H1 (cell line): ENCODE measurements at regions not wholly inside any gene's neighbourhood (a gene's known extent, or its start where the extent isn't known, plus 50 kb on each side); places are given as distances from the start of the nearest gene placed in this dataset.

ENCODE experiments used
- CTCF ChIA-PET: fragments of 300-600 bp; sonication (Branson Sonifier 250); formaldehyde crosslinking; loops from one replicate; lab custom pipeline; 2021; ENCODE audit not compliant: partially characterized antibody; lab: Charles Lee
- POLR2A ChIA-PET: fragments of 300-600 bp; sonication (Branson Sonifier 250); formaldehyde crosslinking; loops from one replicate; lab custom pipeline; 2021; ENCODE audit warnings: inconsistent platforms; ENCODE audit not compliant: partially characterized antibody; lab: Charles Lee
- DNase-seq, 2 experiments: peaks; one replicate each; pipeline versions ENCODE4 v3.0.0 to v3.0.0-alpha.2; 2010 to 2022; ENCODE audit warnings: low spot score in 2 of 2, low read depth in 1 of 2, mixed read lengths in 1 of 2
- FAIRE-seq: peaks from 2 replicates; lab custom pipeline; 2011; peaks lifted over from hg19 to GRCh38; lab: Jason Lieb, UNC
- H2AFZ ChIP-seq: 2 replicates; pipeline ENCODE4 v1.8.1; 2012; ENCODE audit warnings: low read length, inconsistent platforms
- H2AK5ac ChIP-seq: 2 replicates; pipeline ENCODE4 v1.6.1; 2013; ENCODE audit warnings: low read depth, low read length
- H2BK120ac ChIP-seq: replicated peaks from 2 replicates; pipeline ENCODE3; 2013; ENCODE audit warnings: low read depth, low read length, inconsistent platforms
- H2BK12ac ChIP-seq: 2 replicates; pipeline ENCODE4 v1.6.1; 2013; ENCODE audit warnings: low read depth, low read length
- H2BK15ac ChIP-seq: 2 replicates; pipeline ENCODE4 v1.6.1; 2013; ENCODE audit warnings: low read length
- H2BK20ac ChIP-seq: 2 replicates; pipeline ENCODE4 v1.6.1; 2013; ENCODE audit warnings: low read length
- H2BK5ac ChIP-seq: 2 replicates; pipeline ENCODE4 v1.6.1; 2013; ENCODE audit warnings: low read depth, low read length
- H3K14ac ChIP-seq: 2 replicates; pipeline ENCODE4 v1.6.1; 2013; ENCODE audit warnings: inconsistent platforms; ENCODE audit not compliant: insufficient read length
- H3K18ac ChIP-seq: 2 replicates; pipeline ENCODE4 v1.6.1; 2013; ENCODE audit warnings: low read length; ENCODE audit errors: extremely low read depth
- H3K23ac ChIP-seq: 2 replicates; pipeline ENCODE4 v1.6.1; 2013; ENCODE audit warnings: inconsistent platforms; ENCODE audit not compliant: insufficient read length
- H3K23me2 ChIP-seq: 2 replicates; pipeline ENCODE4 v1.6.1; 2013; ENCODE audit warnings: low read depth, low read length
- H3K27ac ChIP-seq: 2 replicates; pipeline ENCODE4 v1.6.1; 2011; ENCODE audit warnings: low read depth, low read length, inconsistent platforms
- H3K27me3 ChIP-seq, 4 experiments: replicated peaks in 1 of 4; 1 replicate in 1 of 4; 2 replicates in 3 of 4; pipeline versions ENCODE4 v1.6.1 to v1.8.1; 2011 to 2013; ENCODE audit warnings: low read length in 3 of 4, mild to moderate bottlenecking in 3 of 4, inconsistent platforms in 2 of 4, mixed read lengths in 2 of 4, moderate library complexity in 1 of 4; ENCODE audit not compliant: control insufficient read depth in 3 of 4, insufficient read depth in 3 of 4; ENCODE audit errors: extremely low read depth in 1 of 4
- H3K36me3 ChIP-seq, 4 experiments: 2 replicates each; pipeline versions ENCODE4 v1.6.1 to v1.8.1; 2011 to 2013; ENCODE audit warnings: mild to moderate bottlenecking in 4 of 4, low read length in 3 of 4, moderate library complexity in 2 of 4, control low read depth in 1 of 4, inconsistent platforms in 1 of 4; ENCODE audit not compliant: insufficient read depth in 4 of 4, control insufficient read depth in 2 of 4
- H3K4ac ChIP-seq: replicated peaks from 2 replicates; pipeline ENCODE3; 2013; ENCODE audit warnings: low read length, low read depth, mixed read lengths, inconsistent platforms; ENCODE audit not compliant: insufficient read length
- H3K4me1 ChIP-seq, 4 experiments: replicated peaks in 1 of 4; 1 replicate in 1 of 4; 2 replicates in 3 of 4; pipeline versions ENCODE4 v1.6.1 to v1.8.1; 2011 to 2013; ENCODE audit warnings: low read length in 3 of 4, inconsistent platforms in 2 of 4, mixed read lengths in 1 of 4; ENCODE audit not compliant: insufficient read depth in 4 of 4, control insufficient read depth in 3 of 4
- H3K4me2 ChIP-seq, 2 experiments: 2 replicates each; pipeline versions ENCODE4 v1.6.1 to v1.8.1; 2011 to 2013; ENCODE audit warnings: low read depth in 2 of 2, low read length in 2 of 2, control low read depth in 1 of 2, inconsistent platforms in 1 of 2, mild to moderate bottlenecking in 1 of 2; ENCODE audit not compliant: insufficient read depth in 1 of 2
- H3K4me3 ChIP-seq, 4 experiments: fragments of 200-600, 300-600 bp in 1 of 4; sonication (generic), shearing (Covaris generic), sonication (Bioruptor Twin) in 1 of 4; 2 replicates each; pipeline versions ENCODE4 v1.5.1 to v1.8.1; 2011 to 2016; ENCODE audit warnings: low read length in 4 of 4, low read depth in 3 of 4, control low read depth in 2 of 4, inconsistent platforms in 2 of 4, mild to moderate bottlenecking in 2 of 4, mixed read lengths in 1 of 4, moderate library complexity in 1 of 4; ENCODE audit not compliant: insufficient read depth in 2 of 4; ENCODE audit errors: extremely low read depth in 1 of 4
- H3K56ac ChIP-seq: replicated peaks from 2 replicates; pipeline ENCODE3; 2013; ENCODE audit warnings: low read depth, mild to moderate bottlenecking, mixed read lengths, low read length, inconsistent platforms; ENCODE audit not compliant: insufficient read length
- H3K79me1 ChIP-seq: 2 replicates; pipeline ENCODE4 v1.6.1; 2013; ENCODE audit warnings: low read depth, low read length, control low read depth
- H3K79me2 ChIP-seq, 2 experiments: 2 replicates each; pipeline versions ENCODE4 v1.6.1 to v1.8.1; 2012 to 2013; ENCODE audit warnings: low read length in 2 of 2, mild to moderate bottlenecking in 2 of 2, inconsistent platforms in 1 of 2; ENCODE audit not compliant: insufficient read depth in 2 of 2, control insufficient read depth in 1 of 2
- H3K9ac ChIP-seq, 4 experiments: replicated peaks in 1 of 4; 1 replicate in 1 of 4; 2 replicates in 3 of 4; pipeline versions ENCODE4 v1.6.1 to v1.8.1; 2011 to 2013; ENCODE audit warnings: low read depth in 3 of 4, low read length in 3 of 4, control low read depth in 2 of 4, mild to moderate bottlenecking in 2 of 4, moderate library complexity in 2 of 4, inconsistent platforms in 1 of 4; ENCODE audit errors: extremely low read depth in 1 of 4
- H3K9me3 ChIP-seq, 2 experiments: 2 replicates each; pipeline versions ENCODE4 v1.6.1 to v1.8.1; 2012 to 2013; ENCODE audit warnings: mild to moderate bottlenecking in 2 of 2, moderate library complexity in 2 of 2, control low read depth in 1 of 2, inconsistent platforms in 1 of 2, low read depth in 1 of 2, low read length in 1 of 2, mixed read lengths in 1 of 2; ENCODE audit not compliant: insufficient read depth in 2 of 2
- H4K20me1 ChIP-seq, 2 experiments: replicated peaks in 1 of 2; 2 replicates each; pipeline versions ENCODE3 to v1.8.1; 2011 to 2013; ENCODE audit warnings: inconsistent platforms in 2 of 2, low read length in 2 of 2, mild to moderate bottlenecking in 1 of 2; ENCODE audit not compliant: insufficient read depth in 2 of 2, control insufficient read depth in 1 of 2
- H4K5ac ChIP-seq: 2 replicates; pipeline ENCODE4 v1.6.1; 2013; ENCODE audit warnings: low read length, low read depth, mixed read lengths, inconsistent platforms; ENCODE audit not compliant: insufficient read length
- H4K8ac ChIP-seq: 2 replicates; pipeline ENCODE4 v1.8.0; 2013; ENCODE audit warnings: mild to moderate bottlenecking, moderate library complexity, low read length, inconsistent platforms; ENCODE audit not compliant: insufficient read depth; ENCODE audit errors: extremely low read depth
- H4K91ac ChIP-seq: replicated peaks from 2 replicates; pipeline ENCODE3; 2013; ENCODE audit warnings: low read length, mixed read lengths, inconsistent platforms; ENCODE audit not compliant: insufficient read length
- BACH1 ChIP-seq: IDR thresholded peaks from 2 replicates; pipeline ENCODE4 v1.6.1; 2012; ENCODE audit warnings: low read length, improper control_type of control experiment
- BCL11A ChIP-seq, 2 experiments: IDR thresholded peaks; one replicate each; pipeline ENCODE4 v1.6.1; 2011; ENCODE audit warnings: low read depth in 2 of 2, low read length in 2 of 2, mild to moderate bottlenecking in 2 of 2
- BRCA1 ChIP-seq: IDR thresholded peaks from 2 replicates; pipeline ENCODE4 v1.6.1; 2012; ENCODE audit warnings: low read depth, low read length, improper control_type of control experiment
- CBX5 ChIP-seq: fragments of 300-800, 300-1000 bp; sonication (generic); IDR thresholded peaks from 2 replicates; pipeline ENCODE4 v1.7.1; 2016; ENCODE audit warnings: antibody characterized with exemption, low read length, low read depth
- CEBPB ChIP-seq: IDR thresholded peaks from 2 replicates; pipeline ENCODE4 v1.6.1; 2012; ENCODE audit warnings: low read depth, low read length
- EGR1 ChIP-seq: IDR thresholded peaks from 2 replicates; pipeline ENCODE4 v1.6.1; 2011; ENCODE audit warnings: low read depth, low read length, borderline replicate concordance
- EZH2 ChIP-seq: fragments of 200-600 bp; sonication (generic); IDR thresholded peaks from 2 replicates; pipeline ENCODE4 v1.7.1; 2012; ENCODE audit warnings: low read depth, mild to moderate bottlenecking, moderate library complexity, low read length, inconsistent platforms; ENCODE audit not compliant: severe bottlenecking
- FOSL1 ChIP-seq: IDR thresholded peaks from 2 replicates; pipeline ENCODE4 v1.6.1; 2011; ENCODE audit warnings: mild to moderate bottlenecking, low read depth, low read length, moderate library complexity; ENCODE audit not compliant: insufficient read depth
- GABPA ChIP-seq: IDR thresholded peaks from 2 replicates; pipeline ENCODE4 v1.6.1; 2011; ENCODE audit warnings: mild to moderate bottlenecking, low read length, moderate library complexity, borderline replicate concordance; ENCODE audit not compliant: insufficient read depth
- GTF2F1 ChIP-seq: IDR thresholded peaks from 2 replicates; pipeline ENCODE4 v1.6.1; 2012; ENCODE audit warnings: low read depth, low read length, improper control_type of control experiment, borderline replicate concordance
- HDAC6 ChIP-seq: IDR thresholded peaks from one replicate; pipeline ENCODE4 v1.7.1; 2012; ENCODE audit warnings: low read depth, mild to moderate bottlenecking, inconsistent platforms, low read length, moderate library complexity
- JUND ChIP-seq: IDR thresholded peaks from 2 replicates; pipeline ENCODE4 v1.6.1; 2011; ENCODE audit warnings: mild to moderate bottlenecking, improper control_type of control experiment, low read length
- RAD21 ChIP-seq, 2 experiments: IDR thresholded peaks in 1 of 2; conservative IDR thresholded peaks in 1 of 2; 2 replicates each; pipeline ENCODE4 v1.6.1; 2011; ENCODE audit warnings: low read depth in 2 of 2, low read length in 2 of 2, improper control_type of control experiment in 1 of 2, inconsistent platforms in 1 of 2, mild to moderate bottlenecking in 1 of 2, moderate library complexity in 1 of 2
- WGBS, 2 experiments: shearing (Covaris generic) in 1 of 2; methylation state at CpG; one replicate each; pipeline versions ENCODE4 v1.1.6 to v1.1.7; 2013 to 2015; ENCODE audit warnings: low lambda C conversion rate in 2 of 2, mixed read lengths in 2 of 2, inconsistent platforms in 1 of 2, low coverage in 1 of 2, missing lambda C conversion rate in 1 of 2; ENCODE audit not compliant: insufficient replicate concordance in 2 of 2, insufficient coverage in 1 of 2, insufficient read length in 1 of 2; ENCODE audit errors: extremely low coverage in 1 of 2, missing lambda C conversion rate in 1 of 2; 5-methylcytosine and 5-hydroxymethylcytosine counted together

GRCh38 chr11:128374026-128374425 lies 213.3 kb downstream of the ETS1 start:
- H3K27ac ChIP-seq: no peak overlapping the region
- no peaks in the 10 kb centered on the region for H3K79me1 ChIP-seq
- H2BK20ac ChIP-seq: no peak overlapping the region
- no peaks in the 10 kb centered on the region for H3K23me2 ChIP-seq
- POLR2A ChIA-PET: no interaction called here
- H4K20me1 ChIP-seq: no peaks in the 10 kb centered on the region
- H3K56ac ChIP-seq: no peak overlapping the region
- H4K91ac ChIP-seq: no peak overlapping the region
- H2BK5ac ChIP-seq: no peak overlapping the region
- no peak overlapping the region for H3K4ac ChIP-seq
- no peak overlapping the region for H2AFZ ChIP-seq
- H3K4me3 ChIP-seq: no peak overlapping the region
- 88% methylated on average over 3 of the region's 3 CpGs; no CpG with 5 or more reads in 1 of the 2 experiments for WGBS, 2 experiments
- CTCF ChIA-PET: interaction anchor here (1.0 to 1.4 kb wide), 2 partner anchors 46 to 258 kb away, joined by 3 read pairs; no protein-coding TSS in a partner anchor
- no peaks in the 10 kb centered on the region for H3K79me2 ChIP-seq
- no peak overlapping the region for H2AK5ac ChIP-seq
- no peak overlapping the region for H2BK15ac ChIP-seq
- no peak overlapping the region for H3K18ac ChIP-seq
- no peaks in the 10 kb centered on the region for H3K36me3 ChIP-seq
- no peaks in the 10 kb centered on the region for H3K9me3 ChIP-seq
- H3K4me2 ChIP-seq: no peak overlapping the region
- no peak overlapping the region for H2BK120ac ChIP-seq
- H3K4me1 ChIP-seq: no peaks in the 10 kb centered on the region; a peak in 1 of 7 replicates
- H2BK12ac ChIP-seq: no peak overlapping the region
- H4K8ac ChIP-seq: no peak overlapping the region
- no peaks in the 10 kb centered on the region for H3K27me3 ChIP-seq
- no peak overlapping the region for H3K9ac ChIP-seq
- FAIRE-seq: no peak
- H4K5ac ChIP-seq: no peak overlapping the region
- no peak overlapping the region for H3K14ac ChIP-seq
- no peak overlapping the region for H3K23ac ChIP-seq
- DNase-seq: no peak
- TF ChIP-seq GABPA (no peak), CEBPB (no peak), BACH1 (no peak), GTF2F1 (no peak), RAD21 (IDR thresholded peaks at IDR 0.05 in 1 of 2, conservative IDR thresholded peaks at IDR 0.05 in 1 of 2; ENCODE audit: low read depth in 2 of 2, low read length in 2 of 2) (no peak), BRCA1 (no peak), BCL11A (IDR thresholded peaks at IDR 0.05; ENCODE audit: low read depth in 2 of 2, low read length in 2 of 2) (no peak), FOSL1 (no peak), EZH2 (no peak), HDAC6 (no peak), EGR1 (no peak), CBX5 (no peak), JUND (no peak)
